Hypothalamus (tissue), 51 donors: ENCODE measurements at regions not wholly inside any gene's neighbourhood (a gene's known extent, or its start where the extent isn't known, plus 50 kb on each side); places are given as distances from the start of the nearest gene placed in this dataset.

Source experiments
- DNase-seq, 51 donors: peaks; one replicate each; lab custom pipeline; 2025; lab: John Stamatoyannopoulos, UW

DNA sequence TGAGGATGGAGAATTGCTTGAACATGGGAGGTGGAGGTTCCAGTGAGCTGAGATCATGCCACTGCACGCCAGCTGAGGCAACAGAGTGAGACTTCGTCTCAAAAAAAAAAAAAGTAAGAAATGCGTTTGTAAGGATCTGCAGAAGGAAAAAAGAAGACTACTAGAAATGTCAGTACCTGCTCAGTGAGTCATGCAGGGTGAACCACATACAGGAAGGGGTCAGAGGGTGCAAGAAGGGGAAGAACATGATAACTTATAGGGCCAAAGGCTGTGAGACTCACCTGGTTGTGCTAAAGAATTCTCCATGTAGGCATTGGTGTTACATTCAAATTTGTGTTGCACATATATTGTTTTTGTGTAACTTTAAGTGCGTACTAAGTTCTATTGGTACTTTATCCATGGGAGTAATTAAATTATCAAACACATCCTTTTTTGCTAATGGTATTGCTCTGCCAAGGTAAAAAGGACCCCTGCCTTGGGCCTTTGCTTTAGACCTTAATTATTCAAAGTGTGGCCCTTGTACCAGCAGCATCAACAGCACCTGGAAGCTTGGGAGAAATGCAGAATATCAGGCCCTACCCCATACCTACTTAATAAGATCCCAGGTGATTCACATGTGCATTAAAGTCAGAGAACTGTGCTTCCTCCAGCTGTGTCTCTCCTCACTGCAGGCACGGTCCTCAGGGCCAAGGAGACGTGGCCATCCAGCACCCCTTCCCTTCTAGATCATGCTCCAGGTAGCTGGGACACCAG, 96.4 kb upstream of the PPP2R5A start:
- DNase-seq = no peak

DNA sequence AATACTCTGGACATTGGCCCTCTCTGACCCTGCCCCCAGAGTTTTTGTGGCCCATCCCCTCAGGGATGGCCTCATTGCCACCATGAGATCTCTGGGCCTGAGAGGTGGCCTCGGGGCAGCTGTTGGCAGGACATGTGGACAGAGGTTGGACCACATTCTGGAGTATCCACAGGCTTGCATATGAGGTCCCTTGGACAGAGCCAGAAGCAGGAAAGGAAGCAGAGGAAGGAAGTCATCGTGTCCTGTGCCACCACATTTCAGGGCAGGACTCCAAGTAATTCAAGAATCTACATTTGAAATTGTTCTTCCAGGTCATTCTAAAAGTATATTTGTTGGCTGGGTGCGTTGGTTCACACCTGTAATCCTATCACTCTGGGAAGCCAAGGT, 95.9 kb upstream of the PPP2R5A start:
- DNase-seq = no peak

DNA sequence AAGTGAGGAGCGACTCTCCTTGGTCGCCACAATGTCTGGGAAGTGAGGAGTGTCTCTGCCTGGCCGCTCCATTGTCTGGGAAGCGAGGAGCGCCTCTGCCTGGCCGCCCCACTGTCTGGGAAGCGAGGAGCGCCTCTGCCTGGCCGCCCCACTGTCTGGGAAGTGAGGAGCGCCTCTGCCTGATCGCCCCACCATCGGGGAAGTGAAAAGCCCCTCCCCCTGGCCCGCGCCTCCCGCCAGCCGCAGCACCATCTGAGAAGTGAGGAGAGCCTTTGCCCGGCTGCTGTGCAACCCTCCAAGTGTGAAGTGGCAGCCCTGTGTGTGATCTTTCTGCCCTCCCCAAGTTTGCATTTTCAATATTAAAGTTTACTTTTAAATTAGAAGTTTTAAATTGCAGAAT, 95.0 kb upstream of the PPP2R5A start:
- no peak for DNase-seq

DNA sequence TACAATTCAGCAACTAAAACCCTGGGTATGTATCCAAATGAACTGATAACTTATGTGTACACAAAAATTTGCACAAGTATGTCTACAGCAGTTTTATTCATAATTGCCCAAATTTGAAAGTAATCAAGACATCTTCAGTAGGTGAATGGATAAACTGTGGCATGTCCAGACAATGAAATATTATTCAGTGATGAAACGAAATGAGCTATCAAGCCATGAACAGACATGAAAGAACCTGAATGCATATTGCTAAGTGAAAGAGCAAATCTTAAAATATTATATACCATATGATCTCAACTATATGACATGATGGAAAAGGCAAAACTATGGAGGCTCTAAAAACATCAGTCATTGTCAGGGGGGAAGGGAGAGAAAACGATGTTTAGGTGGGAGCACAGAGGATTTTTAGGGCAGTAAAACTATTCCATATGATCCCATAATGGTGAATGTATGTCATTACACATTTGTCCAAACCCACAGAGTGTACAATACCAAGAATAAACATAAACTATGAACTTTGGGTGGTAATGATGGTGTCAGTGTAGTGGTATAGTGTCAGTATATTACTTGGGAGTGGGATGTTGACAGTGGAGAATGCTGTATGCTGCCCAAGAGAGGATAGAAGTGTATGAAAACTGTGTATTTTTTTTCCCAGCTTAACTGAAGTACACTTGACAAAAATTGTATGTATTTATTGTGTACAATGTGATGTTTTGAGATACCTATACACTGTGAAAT, 92.8 kb upstream of the PPP2R5A start:
- DNase-seq = no peak

DNA sequence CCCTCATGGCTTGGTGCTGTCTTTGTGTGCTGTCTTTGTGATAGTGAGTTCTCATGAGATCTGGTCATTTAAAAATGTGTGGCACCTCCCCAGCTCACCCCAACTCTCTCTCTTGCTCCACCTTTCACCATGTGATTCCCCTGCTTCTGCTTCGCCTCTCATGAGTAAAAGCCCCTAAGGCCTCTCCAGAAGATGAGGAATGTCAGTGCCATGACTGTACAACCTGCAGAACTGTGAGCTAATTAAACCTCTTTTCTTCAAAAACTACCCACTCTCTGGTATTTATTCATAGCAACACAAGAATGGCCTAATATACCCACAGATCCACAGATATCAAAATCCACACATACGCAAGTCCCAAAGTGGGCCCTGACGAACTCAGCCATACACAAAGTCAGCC, 88.9 kb upstream of the PPP2R5A start:
- no peak for DNase-seq

DNA sequence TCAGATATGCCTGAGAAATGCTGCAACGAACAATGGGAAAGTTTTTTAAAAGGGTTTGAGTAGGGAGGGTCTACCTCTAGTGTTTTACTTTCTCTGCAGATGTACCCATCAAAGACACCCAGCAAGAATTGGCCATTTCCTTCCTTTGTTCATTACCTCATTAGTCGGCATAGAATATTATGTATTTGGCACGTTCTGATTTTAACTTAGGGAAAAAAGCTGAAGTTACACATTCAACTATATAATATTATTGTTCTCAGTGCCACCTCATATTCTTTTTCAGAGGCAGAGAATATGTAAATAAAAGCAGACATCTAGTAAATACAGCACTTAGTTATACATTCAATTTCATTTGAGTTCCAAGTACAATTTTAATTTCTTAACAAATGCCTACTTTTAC, 83.7 kb upstream of the PPP2R5A start:
- DNase-seq = no peak

DNA sequence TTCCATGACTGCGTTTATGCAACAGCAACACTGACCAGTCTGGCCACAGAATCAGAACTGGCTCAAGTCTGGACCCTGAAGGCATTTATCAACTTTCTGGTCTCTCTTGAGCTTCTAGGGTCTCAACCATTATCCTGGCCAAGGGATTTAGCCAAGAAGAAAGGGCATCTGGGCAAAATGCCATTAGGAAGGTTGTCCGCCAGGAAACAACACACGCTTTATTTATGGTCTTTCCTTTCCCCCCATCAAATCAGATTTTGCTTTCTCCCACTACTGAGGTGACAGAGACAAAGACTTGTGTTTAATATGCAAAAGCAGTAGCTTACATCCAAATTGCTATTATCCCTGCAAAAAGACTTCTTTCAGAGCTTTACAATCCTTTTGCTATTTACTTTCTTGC, 81.6 kb upstream of the PPP2R5A start:
- DNase-seq = peak in 14 of 51 donors; percentile 9 to 81 (median 38)

DNA sequence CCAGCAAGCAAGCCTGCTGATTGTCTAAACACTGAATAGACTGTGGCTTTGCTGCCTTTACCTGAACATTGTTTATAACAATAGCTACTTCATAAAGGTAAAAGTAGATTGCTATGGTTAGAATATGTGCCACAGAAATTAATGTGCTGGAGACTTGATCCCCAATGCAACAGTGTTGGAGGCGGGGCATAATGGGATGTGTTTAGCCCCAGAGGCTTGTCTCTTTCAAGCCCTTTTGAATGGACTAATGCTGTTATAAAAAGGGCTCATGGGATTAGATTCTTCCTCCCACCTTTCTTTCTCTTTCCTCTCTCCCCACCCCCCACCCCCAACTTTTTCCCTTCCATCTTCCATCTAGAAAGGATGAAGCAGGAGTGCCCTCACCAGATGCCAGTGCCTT, 80.2 kb upstream of the PPP2R5A start:
- no peak for DNase-seq

DNA sequence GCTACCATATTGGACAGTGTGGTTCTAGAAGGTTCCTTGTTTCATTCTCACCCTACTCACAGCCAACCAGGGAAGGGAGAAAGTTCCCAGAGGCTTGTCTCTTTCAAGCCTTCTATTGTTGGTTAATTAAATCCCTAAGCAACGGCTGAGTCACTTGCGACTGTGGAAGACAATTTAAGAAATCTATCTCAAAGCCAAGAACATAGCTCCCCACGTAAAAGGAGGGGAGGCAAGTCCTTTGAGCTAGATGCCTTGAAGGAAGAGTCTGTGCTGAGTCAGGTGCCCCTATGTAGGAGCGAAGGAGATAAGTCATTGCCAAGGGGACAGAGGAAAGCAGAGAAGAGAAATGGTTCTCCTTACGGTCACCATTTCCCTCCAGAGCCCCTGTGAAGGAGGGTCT, 79.4 kb upstream of the PPP2R5A start:
- DNase-seq = peak in 7 of 51 donors; percentile 8 to 46 (median 15)

DNA sequence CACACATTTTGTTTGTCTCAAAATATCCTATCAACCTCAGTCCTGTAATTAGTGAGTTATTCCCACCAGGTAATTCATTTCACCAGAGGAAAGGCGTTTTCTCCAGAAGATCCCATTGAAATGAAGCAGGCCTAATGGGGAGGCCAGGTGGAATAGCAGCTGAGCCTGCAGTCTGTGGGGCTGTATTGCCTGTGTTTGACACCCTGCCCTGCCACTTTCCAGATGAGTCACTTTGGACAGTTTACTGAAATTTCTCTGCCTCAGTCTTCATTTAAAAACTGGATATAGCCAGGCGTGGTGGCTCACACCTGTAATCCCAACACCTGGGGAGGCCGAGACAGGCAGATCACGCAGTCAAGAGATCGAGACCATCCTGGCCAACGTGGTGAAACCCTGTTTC, 78.1 kb upstream of the PPP2R5A start:
- DNase-seq = no peak

DNA sequence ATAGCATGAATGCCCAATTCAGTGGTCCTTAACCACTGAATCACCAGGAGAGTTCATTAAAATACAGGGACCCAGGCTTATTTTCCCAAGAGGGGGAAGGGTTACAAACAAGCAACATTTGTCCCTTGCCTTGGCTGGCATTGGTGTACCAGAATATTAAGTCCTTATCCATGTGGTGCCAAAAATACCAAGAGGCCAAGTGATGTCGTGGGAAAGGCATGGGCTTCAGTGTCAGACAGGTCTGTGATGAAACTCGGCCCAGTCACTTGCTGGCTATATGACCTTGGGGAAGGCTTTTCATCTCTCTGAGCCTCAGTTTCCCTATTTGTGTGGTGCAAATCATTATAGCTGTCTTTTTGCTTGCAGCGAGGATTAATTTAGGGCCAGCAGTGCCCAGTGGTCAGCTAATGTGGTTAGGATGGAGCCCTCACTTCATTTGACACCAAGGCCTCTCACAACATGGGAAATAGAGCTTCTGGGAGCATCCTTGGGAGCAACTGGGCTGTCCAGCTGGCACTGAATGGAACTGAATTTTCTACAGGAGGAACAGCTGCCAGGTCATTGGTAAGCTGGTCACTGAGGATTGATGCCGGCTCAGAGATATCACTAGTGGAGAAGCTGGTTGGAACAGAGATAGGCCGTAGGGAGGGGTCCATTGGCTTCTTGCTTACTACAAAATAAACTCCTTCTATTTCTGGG, 77.2 kb upstream of the PPP2R5A start:
- peak in 11 of 51 donors; percentile 6 to 38 (median 15) for DNase-seq

DNA sequence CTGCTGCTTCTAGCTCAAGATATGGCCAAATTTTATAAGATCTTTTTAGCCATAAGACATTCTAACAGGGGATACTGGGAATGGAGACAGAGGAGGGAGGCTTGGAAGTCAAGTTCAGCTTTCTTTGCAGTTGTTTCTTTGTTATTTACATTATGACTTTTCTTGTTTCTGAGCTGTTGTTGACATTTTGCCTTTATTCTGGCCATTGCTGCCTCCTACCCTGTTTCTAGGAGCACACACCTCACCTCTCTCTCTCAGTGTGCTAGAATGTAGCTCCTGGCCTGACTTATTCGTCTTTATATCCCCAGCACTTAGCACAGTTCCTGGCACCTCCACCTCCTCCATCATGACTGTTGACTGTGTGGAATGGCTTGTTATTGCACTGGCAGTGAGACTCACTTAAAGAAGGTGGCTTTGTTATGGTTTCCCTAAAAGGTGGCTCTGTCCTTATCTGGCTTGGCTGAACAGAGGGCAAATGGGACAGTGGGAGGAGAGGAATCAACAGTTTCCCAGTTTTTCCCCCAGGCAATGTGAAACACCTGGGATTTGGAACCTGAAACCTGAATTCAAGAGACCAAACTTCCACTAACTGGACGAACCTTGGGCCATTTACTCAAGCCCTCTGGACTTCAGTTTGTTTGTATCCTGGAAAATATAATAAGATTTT, 76.1 kb upstream of the PPP2R5A start:
- DNase-seq = no peak

DNA sequence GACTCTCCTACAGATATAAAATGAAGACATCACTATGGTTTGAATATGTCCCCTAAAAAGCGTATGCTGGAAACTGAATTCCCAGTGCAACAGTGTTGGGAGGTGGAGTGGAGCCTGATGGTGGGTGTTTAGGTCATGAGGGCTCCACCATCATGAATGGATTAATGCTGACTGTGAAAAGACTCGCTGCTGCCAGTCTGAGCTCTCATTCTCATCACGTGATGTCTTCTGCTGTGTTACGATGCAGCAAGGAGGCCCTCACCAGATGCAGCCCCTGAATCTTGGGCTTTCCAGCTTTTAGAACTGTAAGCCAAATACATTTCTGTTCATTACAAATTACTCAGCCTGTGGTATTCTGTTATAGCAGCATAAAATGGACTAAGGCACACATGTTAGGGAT, 73.8 kb upstream of the PPP2R5A start:
- no peak for DNase-seq

DNA sequence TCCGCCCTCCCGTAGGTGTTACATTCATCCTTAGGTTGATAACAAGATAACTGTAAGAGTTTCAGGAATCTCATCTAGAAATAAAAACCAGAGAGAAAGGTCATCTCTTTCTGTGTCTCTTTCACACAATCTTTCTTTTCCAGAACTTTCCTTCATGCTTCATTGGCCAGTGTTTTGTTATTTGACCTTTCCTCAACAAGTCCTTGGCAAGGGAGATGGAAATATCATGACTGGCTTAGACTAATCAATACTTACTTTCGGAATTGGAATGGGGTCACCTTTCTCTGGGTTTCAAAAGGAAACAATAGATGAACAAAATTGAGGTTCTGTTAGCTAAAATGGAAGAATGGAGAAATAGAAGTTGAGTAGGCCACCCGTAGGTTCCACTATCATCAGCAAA, 72.9 kb upstream of the PPP2R5A start:
- DNase-seq = no peak

DNA sequence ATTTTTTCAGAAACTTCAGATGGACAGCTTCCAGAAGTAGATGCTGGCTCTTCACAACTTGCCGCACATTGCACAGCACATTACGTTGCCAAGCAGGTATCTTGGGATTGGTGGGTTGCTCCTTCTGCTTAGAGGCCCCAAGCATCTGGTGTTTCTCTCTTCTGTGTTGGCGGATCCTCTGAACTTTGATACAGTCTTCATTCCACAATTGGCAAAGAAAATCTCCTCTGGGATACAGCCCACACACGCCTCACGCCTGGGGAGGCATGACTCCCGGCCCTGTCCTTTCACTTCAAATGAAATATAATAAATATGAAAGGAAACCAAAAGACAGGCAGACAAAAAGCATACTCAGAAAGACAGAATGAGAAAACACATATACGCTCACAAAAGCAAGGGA, 72.3 kb upstream of the PPP2R5A start:
- no peak for DNase-seq

DNA sequence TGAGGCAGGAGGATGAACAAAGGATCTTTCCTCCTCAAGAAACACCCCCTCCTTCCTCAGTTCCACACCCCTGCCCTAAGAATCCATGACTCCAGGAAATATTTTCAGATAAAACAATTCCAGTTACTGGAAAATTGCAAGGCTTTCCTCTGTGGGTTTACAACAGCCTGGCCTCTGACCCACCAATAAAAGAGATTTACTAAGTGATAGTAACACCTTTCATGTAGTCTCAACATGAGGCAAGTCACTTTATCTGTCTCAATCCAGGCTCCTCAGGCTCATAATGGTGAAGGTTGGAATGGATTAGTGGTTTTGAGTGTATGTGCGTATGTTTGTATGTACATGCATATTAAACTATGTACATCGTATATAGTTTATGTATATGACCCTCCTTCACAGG, 71.4 kb upstream of the PPP2R5A start:
- DNase-seq = no peak

DNA sequence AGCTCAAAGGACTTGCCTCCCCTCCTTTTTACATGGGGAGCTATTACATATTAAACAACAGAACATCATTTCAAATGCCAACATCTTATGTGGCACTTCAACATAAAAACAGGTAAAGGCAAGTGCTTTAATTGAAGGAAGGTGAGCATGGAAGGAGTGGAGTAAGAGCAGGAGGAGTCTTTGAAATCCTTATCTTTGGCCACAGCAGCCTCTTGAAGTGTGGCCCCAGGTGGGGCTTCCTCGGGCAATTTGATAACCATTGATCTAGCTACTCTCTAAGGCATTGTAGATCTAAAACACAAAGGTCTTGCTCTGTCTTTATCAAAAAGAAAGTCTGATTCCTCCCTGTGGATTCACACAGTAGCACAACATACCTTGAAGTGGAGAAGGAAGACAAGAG, 70.9 kb upstream of the PPP2R5A start:
- DNase-seq = no peak

DNA sequence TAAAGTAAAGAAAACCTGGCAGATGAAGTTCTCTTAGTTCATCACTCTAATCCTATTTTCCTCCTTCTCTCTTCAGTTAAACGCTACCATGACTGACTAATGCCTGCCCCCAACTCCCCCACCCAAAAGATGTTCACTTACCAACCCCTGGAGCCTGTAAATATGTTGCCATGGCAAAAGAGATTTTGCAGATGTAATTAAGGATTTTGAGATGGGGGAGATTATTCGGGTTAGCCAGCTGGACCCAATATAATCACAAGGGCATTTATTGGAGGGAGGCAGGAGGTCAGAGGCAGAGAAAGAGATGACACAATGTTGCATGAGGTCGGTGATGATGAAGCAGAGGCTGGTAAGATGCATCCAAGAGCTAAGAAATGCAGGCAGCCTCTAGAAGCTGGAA, 69.3 kb upstream of the PPP2R5A start:
- DNase-seq = no peak

DNA sequence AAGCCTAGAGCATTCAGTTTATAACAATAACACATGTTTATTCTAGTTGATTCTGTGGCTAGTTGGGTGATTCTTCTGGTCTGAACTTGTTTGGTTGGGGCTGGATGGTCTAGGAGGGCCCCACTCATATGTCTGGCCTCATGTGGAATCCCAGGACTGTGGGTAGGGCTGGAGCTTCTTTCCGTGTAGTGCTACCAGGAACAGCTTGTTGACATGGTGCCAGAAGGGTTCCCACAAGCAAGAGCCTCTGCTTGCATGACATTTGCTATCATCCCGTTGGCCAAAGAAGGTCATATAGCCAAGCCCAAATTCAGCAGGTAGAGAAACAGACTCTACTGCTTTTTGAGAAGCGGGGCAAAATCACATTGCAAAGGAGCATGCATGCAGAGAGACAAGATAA, 67.6 kb upstream of the PPP2R5A start:
- DNase-seq = no peak

DNA sequence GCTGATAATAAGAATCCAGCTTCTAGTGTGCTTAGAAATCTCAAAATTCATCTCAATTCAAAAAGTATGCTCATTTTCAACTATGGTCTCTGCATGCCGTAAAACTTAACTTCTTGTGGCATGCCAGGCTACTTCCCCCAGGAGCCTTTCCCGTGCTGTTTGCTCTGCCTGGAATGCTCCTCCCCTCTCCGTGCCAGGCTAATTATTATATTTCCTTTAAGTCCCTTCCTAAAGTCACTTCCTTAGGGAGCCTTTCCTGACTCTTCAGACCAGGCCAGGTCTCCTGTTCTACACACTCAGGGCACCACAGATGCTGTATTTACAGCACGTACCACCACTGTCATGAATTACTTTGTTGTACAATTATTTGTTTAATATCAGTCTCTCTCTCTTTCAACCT, 67.1 kb upstream of the PPP2R5A start:
- no peak for DNase-seq

DNA sequence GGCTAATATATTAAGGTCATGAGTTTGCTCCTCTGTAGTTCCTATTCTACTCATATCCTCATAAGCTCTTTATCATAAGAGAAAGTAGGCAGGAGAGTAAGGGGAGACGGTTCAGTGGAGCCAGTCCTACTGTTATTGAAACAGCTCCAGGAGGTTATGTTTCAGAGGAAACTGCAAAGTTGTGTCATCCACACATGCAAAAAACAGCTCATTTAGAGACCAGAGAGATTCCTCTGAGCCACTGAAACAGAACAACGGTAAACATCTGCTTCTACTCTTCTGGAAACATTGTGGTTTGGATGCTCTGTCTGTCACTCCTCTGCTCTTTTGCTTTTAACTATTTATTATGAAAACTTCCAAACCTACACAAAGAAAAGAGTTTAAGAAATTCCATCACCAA, 66.3 kb upstream of the PPP2R5A start:
- DNase-seq = no peak
